Caco-2 (cell line): ENCODE measurements at regions not wholly inside any gene's neighbourhood (a gene's known extent, or its start where the extent isn't known, plus 50 kb on each side); places are given as distances from the start of the nearest gene placed in this dataset.
A peak's percentile ranks its signal among the peaks of the same experiment; 100 is the strongest.

ENCODE experiments used
- BruUV-seq: library from RNA; stranded (reverse); fragments of 400-500 nt; replicated peaks from 2 replicates; lab custom pipeline; 2021; lab: Mats Ljungman, UMichigan
- CTCF ChIA-PET: fragments of 300-600 bp; sonication (Branson Sonifier 250); formaldehyde crosslinking; loops from one replicate; lab custom pipeline; 2022; ENCODE audit warnings: antibody characterized with exemption; lab: Charles Lee
- POLR2A ChIA-PET: fragments of 300-600 bp; sonication (Branson Sonifier 250); formaldehyde crosslinking; loops from one replicate; lab custom pipeline; 2022; ENCODE audit warnings: antibody characterized with exemption; lab: Charles Lee
- DNase-seq, 2 experiments: peaks; one replicate each; pipeline versions ENCODE4 v3.0.0 to v3.0.0-alpha.2; 2020 to 2022
- H3K27me3 ChIP-seq: replicated peaks from 2 replicates; pipeline ENCODE4 v1.6.0; 2011; ENCODE audit warnings: low read length; ENCODE audit not compliant: control insufficient read depth, insufficient read depth
- H3K36me3 ChIP-seq: 2 replicates; pipeline ENCODE4 v1.5.1; 2011; ENCODE audit warnings: low read length; ENCODE audit not compliant: control insufficient read depth, insufficient read depth
- H3K4me1 ChIP-seq: fragments of 250-450 bp; sonication (Bioruptor Pico); 2 replicates; pipeline ENCODE4 v1.5.1; 2020; ENCODE audit warnings: mild to moderate bottlenecking
- H3K4me3 ChIP-seq: 2 replicates; pipeline ENCODE4 v1.5.1; 2011; ENCODE audit warnings: low read depth, mild to moderate bottlenecking, control low read depth, low read length
- H3K9me3 ChIP-seq: fragments of 250-450 bp; sonication (Bioruptor Pico); 2 replicates; pipeline ENCODE4 v1.5.1; 2020; ENCODE audit warnings: mild to moderate bottlenecking, moderate library complexity
- H3K27ac Mint-ChIP-seq: one replicate; pipeline ENCODE4 v1.8.0; 2022; ENCODE audit warnings: mixed read lengths; ENCODE audit not compliant: unreplicated experiment
- H3K27me3 Mint-ChIP-seq: one replicate; pipeline ENCODE4 v1.8.0; 2022; ENCODE audit warnings: mixed read lengths; ENCODE audit not compliant: insufficient read depth, unreplicated experiment
- H3K36me3 Mint-ChIP-seq: one replicate; pipeline ENCODE4 v1.8.0; 2022; ENCODE audit warnings: mild to moderate bottlenecking, mixed read lengths; ENCODE audit not compliant: insufficient read depth, unreplicated experiment
- H3K4me1 Mint-ChIP-seq: one replicate; pipeline ENCODE4 v1.8.0; 2022; ENCODE audit warnings: low read depth, mixed read lengths; ENCODE audit not compliant: unreplicated experiment
- H3K4me3 Mint-ChIP-seq: one replicate; pipeline ENCODE4 v1.8.0; 2022; ENCODE audit warnings: mild to moderate bottlenecking, moderate library complexity, mixed read lengths; ENCODE audit not compliant: unreplicated experiment
- H3K9me3 Mint-ChIP-seq: one replicate; pipeline ENCODE4 v1.8.0; 2022; ENCODE audit warnings: mixed read lengths; ENCODE audit not compliant: unreplicated experiment
- intact Hi-C: fragments of 100-400 bp; cut with micrococcal nuclease; formaldehyde crosslinking; loops from one replicate; pipeline ENCODE4 v1.10.0; 2022; ENCODE audit not compliant: unreplicated experiment
- TF ChIP-seq, protein P1 (sequence below), 2 experiments: fragments of 200-600 bp in 1 of 2; IDR thresholded peaks; 1 replicate in 1 of 2; 2 replicates in 1 of 2; pipeline versions ENCODE4 v1.5.1 to v1.8.0; 2011 to 2022; ENCODE audit warnings: antibody characterized with exemption in 1 of 2, control low read depth in 1 of 2, inconsistent platforms in 1 of 2, low read depth in 1 of 2, low read length in 1 of 2, mild to moderate bottlenecking in 1 of 2, moderate library complexity in 1 of 2; ENCODE audit not compliant: insufficient read depth in 1 of 2, severe bottlenecking in 1 of 2, unreplicated experiment in 1 of 2

DNA sequence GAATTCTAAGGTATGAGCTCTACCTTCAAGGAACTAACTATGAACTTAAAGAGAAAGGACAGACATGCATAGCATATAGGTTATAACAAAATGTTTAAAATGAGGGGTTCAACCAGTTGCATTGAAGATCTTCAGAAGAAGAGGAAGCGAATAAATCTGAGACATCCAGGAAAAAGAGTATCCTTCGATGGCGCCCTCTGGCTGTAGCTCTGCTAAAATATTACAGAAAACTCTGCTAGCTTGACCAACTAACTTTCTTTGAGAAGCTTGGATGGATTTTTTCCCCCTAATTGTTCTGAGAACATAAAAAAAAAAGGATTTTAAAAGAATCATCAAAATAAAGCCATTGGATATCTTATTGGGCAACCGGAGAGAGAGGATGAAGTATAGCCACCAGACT lies 659.9 kb upstream of the SOX9 start:
- Histone ChIP-seq H3K4me1 (no peaks in the 10 kb centered on the region), H3K9me3 (no peaks in the 10 kb centered on the region; the same call in 1 of the 2 replicates), H3K4me3 (no peak overlapping the region), H3K36me3 (no peaks in the 10 kb centered on the region), H3K27me3 (no peaks in the 10 kb centered on the region)
- intact Hi-C loops = loop anchor here (1.0 to 10.0 kb wide), 3 partner anchors 166 to 343 kb away; no protein-coding TSS in a partner anchor
- peak in 1 of 2 experiments; percentile 24 for DNase-seq
- Mint-ChIP-seq H3K9me3 (no peaks in the 10 kb centered on the region), H3K4me3 (no peak overlapping the region), H3K27me3 (no peaks in the 10 kb centered on the region), H3K4me1 (no peaks in the 10 kb centered on the region), H3K36me3 (no peaks in the 10 kb centered on the region), H3K27ac (no peak overlapping the region)
- CTCF ChIA-PET = no interaction called here
- no TSS peak for BruUV-seq
- TF ChIP-seq, protein P1, sequence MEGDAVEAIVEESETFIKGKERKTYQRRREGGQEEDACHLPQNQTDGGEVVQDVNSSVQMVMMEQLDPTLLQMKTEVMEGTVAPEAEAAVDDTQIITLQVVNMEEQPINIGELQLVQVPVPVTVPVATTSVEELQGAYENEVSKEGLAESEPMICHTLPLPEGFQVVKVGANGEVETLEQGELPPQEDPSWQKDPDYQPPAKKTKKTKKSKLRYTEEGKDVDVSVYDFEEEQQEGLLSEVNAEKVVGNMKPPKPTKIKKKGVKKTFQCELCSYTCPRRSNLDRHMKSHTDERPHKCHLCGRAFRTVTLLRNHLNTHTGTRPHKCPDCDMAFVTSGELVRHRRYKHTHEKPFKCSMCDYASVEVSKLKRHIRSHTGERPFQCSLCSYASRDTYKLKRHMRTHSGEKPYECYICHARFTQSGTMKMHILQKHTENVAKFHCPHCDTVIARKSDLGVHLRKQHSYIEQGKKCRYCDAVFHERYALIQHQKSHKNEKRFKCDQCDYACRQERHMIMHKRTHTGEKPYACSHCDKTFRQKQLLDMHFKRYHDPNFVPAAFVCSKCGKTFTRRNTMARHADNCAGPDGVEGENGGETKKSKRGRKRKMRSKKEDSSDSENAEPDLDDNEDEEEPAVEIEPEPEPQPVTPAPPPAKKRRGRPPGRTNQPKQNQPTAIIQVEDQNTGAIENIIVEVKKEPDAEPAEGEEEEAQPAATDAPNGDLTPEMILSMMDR (IDR thresholded peaks at IDR 0.05; ENCODE audit: insufficient read depth in 1 of 2, low read depth in 1 of 2, low read length in 1 of 2, severe bottlenecking in 1 of 2, unreplicated experiment in 1 of 2) = peak; percentile 40 to 45
- POLR2A ChIA-PET = no interaction called here

GRCh38 chr17:71461498-71462169 lies 659.2 kb upstream of the SOX9 start:
- POLR2A ChIA-PET = no interaction called here
- H3K36me3 ChIP-seq = no peaks in the 10 kb centered on the region
- intact Hi-C loops = loop anchor here (1.0 to 10.0 kb wide), 3 partner anchors 167 to 343 kb away; no protein-coding TSS in a partner anchor
- Mint-ChIP-seq H3K36me3 (no peaks in the 10 kb centered on the region), H3K4me1 (no peaks in the 10 kb centered on the region), H3K27ac (no peak overlapping the region), H3K4me3 (no peak overlapping the region), H3K9me3 (no peaks in the 10 kb centered on the region), H3K27me3 (no peaks in the 10 kb centered on the region)
- no peak for DNase-seq
- H3K4me1 ChIP-seq = no peaks in the 10 kb centered on the region
- BruUV-seq = no TSS peak
- TF ChIP-seq, protein P1 (IDR thresholded peaks at IDR 0.05; ENCODE audit: insufficient read depth in 1 of 2, low read depth in 1 of 2, low read length in 1 of 2, severe bottlenecking in 1 of 2, unreplicated experiment in 1 of 2) = no peak
- no peak overlapping the region for H3K4me3 ChIP-seq
- CTCF ChIA-PET = no interaction called here
- H3K9me3 ChIP-seq = no peaks in the 10 kb centered on the region; the same call in 1 of the 2 replicates
- H3K27me3 ChIP-seq = no peaks in the 10 kb centered on the region

DNA sequence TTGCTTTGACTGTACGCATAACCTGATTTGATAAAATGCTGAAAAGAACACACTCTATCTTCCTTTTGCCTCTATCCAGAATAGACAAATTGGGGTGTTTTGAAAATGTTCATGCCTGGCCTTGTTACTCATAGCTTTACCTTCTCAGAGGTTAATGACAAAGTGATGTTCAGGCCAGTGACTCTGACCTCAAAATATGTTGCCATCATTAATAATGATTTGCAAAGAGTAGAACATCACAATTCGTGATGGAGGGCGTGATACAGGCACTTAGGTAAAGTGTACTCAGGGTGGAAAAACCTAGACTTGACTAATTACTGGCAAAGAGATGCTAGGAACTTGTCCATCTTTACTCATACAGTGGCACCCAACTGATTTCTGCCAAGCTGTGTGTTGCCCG lies 656.6 kb upstream of the SOX9 start:
- Histone ChIP-seq H3K4me3 (no peak overlapping the region), H3K36me3 (no peaks in the 10 kb centered on the region), H3K27me3 (no peaks in the 10 kb centered on the region), H3K4me1 (no peaks in the 10 kb centered on the region), H3K9me3 (no peaks in the 10 kb centered on the region; the same call in 1 of the 2 replicates)
- Mint-ChIP-seq H3K9me3 (no peaks in the 10 kb centered on the region), H3K4me1 (no peaks in the 10 kb centered on the region), H3K4me3 (no peak overlapping the region), H3K27ac (no peak overlapping the region), H3K36me3 (no peaks in the 10 kb centered on the region), H3K27me3 (no peaks in the 10 kb centered on the region)
- BruUV-seq = no TSS peak
- TF ChIP-seq, protein P1 (IDR thresholded peaks at IDR 0.05; ENCODE audit: insufficient read depth in 1 of 2, low read depth in 1 of 2, low read length in 1 of 2, severe bottlenecking in 1 of 2, unreplicated experiment in 1 of 2) = no peak
- intact Hi-C loops = loop anchor here (10.0 kb wide), 1 partner anchor 169 kb away; no protein-coding TSS in a partner anchor
- CTCF ChIA-PET = no interaction called here
- POLR2A ChIA-PET = no interaction called here
- no peak for DNase-seq
